Stimulated activated CD8-positive, alpha-beta memory T cell treated with anti-CD3 and anti-CD28 coated beads, Interleukin-12 subunit alpha, Interleukin-12 subunit beta, amount 100 ng/mL, for 4 hours (primary cell): ENCODE measurements at regions not wholly inside any gene's neighbourhood (a gene's known extent, or its start where the extent isn't known, plus 50 kb on each side); places are given as distances from the start of the nearest gene placed in this dataset.
A peak's percentile ranks its signal among the peaks of the same experiment; 100 is the strongest.
"Not testable (repeated sequence)": the region's sequence is repeated elsewhere in the genome, so short reads cannot be mapped to it uniquely, and the experiment has no call there.

Experiments
- DNase-seq: peaks from one replicate; pipeline ENCODE4 v3.0.0-alpha.2; 2020; ENCODE audit warnings: low read depth

DNA sequence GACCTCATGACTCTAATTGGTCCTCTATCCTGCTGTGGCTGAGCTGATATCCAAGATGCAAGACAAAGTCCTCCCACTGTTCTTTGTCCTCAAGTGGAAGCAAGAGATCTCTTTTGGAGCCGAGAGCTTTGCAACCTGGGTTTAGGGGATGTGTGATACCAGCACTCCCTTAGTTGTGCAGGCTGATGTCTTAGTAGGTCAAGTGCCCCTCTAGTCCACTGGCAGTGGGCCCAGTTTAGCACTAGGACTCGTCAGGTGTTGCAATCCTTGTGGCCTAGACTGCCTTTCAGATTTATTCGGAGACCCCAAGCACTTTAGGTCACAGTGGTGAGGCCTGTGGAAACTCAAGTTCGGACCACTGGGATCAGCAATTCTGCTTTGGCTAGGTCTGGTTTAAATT, 64.0 kb downstream of the GPRASP3 start:
- no peak for DNase-seq

DNA sequence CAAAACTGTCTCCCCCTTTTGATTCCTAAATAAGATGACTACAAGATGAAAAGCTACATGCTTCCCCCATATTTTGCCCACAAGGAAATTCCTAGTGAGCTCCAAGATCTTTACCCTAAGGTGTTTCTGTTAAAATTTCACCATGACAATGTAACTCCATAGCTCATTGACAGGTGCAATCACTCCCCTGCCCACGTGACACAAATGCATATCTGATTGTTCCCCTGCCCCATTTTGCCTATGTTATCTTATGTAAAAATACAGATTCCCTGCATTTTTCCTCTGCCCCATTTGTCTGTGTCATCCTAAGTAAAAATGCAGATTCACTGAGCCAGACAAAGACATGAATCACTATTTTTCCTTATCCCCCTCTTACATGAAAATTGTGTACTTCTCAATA, 66.7 kb downstream of the GPRASP3 start:
- no peak for DNase-seq

DNA sequence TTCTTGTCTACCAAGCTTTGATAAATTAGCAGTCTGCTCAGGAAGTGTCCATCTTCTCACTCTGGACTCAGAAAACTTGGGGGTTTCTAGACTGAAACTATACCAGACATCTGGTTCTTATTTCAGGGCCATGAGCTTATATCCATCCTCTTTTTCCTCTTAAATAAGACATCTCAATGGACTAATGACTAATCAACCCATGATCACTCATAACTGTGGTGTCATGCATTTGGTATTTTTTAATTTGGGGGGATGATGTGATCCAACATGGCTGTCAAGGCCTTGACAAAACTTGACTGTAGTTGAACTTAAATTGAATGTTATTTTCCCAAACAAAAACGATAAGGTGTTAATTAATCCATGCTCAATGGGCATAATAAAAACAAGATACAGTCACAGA, 87.8 kb downstream of the GPRASP3 start:
- DNase-seq, result no peak

DNA sequence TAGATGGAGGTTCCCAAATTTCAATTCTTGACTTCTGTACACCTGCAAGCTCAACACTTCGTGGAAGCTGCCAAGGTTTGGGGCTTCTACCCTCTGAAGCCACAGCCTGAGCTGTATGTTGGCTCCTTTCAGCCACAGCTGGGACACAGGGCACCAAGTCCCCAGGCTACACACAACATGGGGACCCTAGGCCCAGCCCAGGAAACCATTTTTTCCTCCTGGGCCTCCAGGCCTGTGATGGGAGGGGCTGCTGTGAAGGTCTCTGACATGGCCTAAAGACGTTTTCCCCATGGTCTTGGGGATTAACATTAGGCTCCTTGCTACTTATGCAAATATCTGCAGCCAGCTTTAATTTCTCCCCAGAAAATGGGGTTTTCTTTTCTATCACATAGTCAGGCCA, 97.7 kb downstream of the GPRASP3 start:
- not testable (repeated sequence) for DNase-seq

DNA sequence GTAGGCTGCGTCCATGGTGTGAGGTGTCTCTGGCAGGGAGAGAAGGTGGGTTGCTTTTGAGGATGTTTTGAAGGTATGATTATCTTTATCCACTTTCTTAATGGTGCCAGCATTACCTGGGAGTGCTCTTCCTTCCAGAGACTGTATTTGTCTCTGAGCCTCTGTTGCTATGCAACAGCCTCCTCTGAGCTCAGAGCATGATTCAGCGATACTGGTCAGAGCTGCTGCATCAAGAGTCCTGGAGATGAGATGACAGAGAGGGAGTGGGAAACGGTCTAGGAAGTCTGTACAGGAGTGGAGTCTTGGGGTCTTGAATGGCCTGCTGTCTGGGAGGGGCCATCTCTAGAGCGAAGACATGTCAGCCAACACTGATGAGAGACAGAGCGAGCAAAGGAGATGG, 104.4 kb upstream of the RAB40AL start:
- DNase-seq, result no peak

DNA sequence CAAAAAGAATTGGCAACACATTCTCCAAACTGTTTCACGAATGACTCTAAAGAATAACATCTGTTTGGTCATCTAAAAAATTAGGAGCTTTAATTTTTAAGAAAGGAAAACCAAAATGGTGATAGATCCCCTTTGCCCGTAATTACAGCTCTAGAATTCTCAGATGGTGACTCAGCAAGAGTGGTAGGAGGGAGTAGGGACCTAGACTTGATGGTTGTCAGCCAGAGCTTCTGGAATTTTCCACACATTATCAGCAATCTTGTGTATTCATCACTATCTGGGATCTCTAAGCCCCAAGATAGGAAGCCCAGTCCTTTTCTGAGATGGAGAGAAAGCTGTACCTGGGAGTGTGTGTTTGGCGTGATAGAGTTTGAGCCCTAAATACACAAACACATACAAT, 103.9 kb upstream of the RAB40AL start:
- no peak for DNase-seq

DNA sequence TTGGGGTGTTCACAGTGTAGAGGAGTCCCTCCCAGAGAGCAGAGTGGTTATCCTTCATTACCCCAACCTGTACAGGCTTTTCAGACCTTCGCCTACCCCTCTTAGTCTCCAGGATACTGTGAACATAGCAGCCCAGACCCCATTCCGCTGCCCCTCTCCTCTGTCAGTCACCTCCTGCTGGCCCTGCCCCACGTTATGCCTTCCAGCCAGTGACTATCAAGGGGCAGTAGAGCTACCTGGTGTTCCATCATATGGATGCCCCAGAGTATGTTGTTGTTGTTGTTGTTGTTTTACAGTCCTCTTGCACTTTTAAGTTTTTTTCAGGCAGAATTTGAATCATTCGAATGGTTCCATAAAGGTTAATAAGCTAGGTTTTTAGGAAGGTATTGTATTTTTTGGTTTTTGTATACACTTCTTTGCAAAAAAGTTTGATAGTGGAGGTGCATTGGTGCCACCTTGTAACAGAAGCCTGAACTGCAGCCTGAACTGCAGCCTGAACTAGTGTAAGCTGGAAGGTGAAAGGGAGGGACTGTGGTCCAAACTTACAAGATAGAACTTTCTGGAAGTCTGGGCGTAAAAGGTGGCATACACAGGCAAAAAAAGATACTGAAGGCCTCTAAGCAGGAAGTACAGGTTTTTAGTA, 101.4 kb upstream of the RAB40AL start:
- DNase-seq, result no peak

DNA sequence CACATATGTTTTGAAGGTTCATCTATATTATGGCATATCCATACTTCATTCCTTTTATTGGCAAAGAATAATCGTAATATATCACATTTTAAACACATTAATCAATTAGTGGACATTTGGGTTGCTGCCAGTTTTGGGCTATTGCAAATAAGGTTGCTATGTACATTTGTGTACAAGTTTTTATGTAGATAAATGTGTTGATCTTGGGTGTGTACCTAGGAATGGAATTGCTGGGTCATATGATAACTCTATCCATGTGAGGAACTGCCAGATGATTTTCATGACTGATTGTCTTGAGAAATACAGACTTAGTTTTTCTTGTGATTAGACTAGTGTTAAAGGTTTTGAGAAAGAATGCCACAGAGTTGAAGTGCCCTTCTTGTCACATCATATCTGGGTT, 99.2 kb upstream of the RAB40AL start:
- DNase-seq, result no peak

DNA sequence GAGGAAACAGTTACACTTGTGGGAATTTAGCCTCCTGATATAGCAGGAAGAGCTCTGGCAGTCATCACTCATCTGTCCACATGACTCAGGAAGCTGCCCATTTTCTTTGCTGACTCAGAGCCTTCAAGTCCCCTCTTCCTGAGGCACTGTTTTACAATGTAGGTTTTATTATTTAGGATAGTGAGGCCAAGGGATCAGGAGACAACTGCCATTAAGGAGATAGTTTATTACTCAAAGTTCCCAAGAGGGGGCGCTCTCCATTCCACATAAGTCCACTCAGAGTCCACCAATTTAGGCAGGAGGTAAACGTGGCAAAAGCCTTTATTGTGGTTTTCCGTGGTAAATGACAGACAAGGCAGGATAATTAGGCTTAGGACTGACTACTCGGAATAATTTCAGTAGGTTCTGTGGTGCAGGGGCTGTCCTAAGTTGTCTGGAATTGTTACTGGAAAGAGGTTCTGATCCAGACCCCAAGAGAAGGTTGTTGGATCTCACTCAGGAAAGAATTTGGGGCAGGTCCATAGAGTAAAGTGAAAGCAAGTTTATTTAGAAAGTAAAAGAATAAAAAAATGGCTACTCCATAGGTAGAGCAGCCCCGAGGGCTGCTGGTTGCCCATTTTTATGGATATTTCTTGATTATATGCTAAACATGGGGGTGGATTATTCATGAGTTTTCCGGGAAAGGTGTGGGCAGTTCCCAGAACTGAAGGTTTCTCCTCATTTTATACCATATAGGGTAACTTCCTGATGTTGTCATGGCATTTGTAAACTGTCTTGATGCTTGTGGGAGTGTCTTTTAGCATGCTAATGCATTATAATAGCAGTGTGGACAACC, 96.0 kb upstream of the RAB40AL start:
- DNase-seq, result no peak

DNA sequence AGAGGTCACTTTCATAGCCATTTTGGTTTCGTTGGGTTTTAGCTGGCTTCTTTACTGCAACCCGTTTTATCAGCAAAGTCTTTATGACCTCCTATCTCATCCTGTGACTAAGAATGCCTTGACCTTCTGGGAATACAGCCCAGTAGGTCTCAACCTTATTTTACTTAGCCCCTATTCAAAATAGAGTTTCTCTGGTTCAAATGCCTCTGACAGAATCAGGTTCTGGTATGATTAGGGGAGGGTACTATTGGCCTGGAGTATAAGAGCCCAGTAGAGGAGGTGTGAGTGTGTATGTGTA, 95.4 kb upstream of the RAB40AL start:
- DNase-seq, result no peak

DNA sequence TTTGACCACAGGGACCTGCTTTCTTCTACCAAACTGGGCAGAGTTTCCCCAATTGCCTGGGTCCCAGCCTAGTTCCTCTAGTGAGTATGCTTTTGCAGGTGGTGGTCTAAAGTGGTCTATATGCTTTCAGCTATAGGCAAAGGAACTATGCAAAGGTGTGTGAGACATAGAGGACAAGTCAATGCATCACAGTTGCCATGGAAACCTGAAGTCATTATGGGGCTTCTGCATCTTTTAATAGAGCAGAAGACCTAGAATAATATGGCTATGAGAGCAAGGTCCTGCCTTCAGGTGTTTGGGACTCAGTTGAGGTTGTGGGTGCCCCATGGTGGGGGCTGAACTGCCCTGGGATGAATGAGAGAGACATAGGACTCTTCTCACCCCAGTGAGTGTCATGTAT, 92.1 kb upstream of the RAB40AL start:
- no peak for DNase-seq

DNA sequence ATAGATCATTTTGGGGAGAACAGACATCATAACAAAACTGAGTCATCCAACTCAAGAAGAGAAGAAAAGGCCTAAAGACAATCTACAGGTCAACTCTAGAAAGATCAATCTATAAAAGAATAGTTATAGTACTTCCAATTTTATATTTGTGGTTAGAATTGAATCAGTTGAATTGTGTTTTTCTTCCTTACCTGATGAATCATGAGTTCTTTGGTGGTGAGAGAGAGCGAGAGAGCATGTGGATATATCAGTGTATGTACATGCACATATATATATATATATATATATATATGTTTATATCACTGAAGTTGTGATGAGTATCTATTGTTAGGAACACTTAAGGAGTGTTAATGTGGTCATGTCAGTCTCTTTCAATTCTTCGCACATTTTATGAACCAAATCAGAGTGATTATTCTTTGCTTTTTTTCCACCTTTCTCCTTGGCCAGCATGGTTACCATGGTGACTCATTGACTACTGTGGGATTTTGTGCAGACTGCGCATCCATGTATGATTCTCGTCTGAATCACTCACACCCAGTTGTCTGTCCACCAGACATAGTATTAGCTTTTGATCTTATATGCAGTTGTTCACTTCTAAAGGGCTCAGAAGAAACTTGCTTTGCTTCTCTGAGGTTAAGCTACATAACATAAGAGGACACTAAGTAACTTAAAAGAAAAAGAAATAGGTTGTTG, 90.4 kb upstream of the RAB40AL start:
- DNase-seq, result no peak

DNA sequence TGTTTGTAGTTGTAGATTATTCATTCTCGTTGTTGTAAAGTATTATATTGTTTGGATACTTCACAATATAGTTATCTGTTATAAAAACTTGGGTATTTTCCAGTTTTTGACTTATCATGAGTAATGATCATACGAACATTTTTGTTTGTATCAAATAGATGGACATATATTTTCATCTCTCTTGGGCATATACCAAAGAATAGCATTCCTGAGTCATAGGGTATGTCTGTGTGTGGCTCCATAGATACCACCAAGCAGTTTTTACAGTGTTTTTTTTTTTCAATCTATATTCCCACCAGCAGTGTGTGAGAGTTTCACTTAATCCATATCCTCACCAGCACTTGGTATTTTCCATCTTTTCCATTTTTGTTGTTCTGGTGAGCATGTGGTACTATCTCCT, 89.7 kb upstream of the RAB40AL start:
- DNase-seq, result no peak

DNA sequence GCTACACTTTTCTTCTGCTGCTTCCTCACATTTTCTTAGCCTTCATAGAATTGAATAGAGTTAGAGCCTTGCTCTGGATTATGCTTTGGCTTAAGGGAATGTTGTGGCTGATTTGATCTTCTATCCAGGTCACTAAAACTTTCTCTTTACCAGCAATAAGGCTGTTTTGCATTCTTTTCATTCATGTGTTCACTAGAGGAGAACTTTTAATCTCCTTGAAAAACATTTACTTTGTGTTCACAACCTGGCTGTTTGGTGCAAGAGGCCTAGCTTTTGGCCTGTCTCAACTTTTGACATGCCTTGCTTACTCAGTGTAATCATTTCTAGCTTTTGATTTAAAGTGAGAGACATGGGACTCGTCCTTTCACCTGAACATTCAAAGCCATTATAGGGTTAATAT, 87.7 kb upstream of the RAB40AL start:
- no peak for DNase-seq

DNA sequence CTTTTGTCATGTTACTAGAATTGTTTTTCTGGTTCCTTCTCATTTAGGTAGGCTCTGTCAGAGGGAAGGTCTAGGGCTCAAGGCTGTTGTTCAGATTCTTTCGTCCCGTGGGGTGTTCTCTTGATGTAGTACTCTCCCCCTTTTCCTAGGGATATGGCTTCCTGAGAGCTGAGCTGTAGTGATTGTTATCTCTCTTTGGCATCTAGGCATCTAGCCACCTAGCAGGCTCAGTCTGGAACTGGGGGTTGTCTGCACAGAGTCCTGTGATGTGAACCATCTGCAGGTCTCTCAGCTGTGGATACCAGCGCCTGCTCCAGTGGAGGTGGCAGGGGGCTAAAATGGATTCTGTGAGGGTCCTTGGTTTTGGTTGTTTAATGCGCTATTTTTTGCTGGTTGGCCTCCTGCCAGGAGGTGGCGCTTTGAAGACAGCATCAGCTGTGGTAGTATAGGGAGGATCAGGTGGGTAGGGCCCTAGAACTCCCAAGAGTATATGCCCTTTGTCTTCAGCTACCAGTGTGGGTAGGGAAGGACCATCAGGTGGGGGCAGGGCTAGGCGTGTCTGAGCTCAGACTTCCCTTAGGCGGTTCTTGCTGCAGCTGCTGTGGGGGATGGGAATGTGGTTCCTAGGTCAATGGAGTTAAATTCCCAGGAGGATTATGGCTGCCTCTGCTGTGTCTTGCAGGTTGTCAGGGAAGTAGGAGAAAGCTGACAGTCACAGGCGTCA, 78.1 kb upstream of the RAB40AL start:
- not testable (repeated sequence) for DNase-seq

DNA sequence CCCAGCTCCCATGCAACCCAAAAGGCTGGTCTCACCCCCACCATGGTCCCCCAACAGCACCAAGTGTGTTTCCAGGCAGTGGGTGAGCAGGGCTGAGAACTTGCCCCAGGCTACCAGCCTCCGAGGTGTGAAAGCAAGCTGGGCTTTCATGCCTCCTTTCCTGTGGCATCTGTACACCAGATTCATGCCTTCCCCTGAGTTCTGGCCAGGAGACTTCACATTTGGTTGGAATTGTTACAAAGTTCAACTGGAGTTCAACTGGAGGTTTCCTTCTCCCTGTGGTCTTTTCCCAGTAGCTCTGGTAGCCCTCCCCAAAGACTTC, 77.6 kb upstream of the RAB40AL start:
- DNase-seq, result no peak

DNA sequence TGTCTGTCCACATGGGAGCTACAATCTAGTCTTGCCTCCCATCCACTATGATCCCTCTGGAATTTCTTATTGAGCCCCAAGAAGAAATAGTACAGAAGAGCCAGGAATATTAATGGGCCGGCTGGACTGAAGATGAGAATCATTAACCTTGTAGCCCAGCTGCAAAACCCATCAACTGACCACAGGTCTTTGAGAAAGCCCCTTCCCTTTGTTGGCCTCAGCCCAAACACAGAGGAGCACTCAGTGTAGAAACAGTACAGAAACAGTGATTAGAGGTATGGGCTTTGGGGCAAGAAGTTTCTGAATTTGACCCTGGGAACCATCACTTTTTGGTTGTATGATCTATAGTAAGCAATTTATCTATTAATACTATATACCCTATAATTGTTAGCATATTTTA, 76.8 kb upstream of the RAB40AL start:
- no peak for DNase-seq

DNA sequence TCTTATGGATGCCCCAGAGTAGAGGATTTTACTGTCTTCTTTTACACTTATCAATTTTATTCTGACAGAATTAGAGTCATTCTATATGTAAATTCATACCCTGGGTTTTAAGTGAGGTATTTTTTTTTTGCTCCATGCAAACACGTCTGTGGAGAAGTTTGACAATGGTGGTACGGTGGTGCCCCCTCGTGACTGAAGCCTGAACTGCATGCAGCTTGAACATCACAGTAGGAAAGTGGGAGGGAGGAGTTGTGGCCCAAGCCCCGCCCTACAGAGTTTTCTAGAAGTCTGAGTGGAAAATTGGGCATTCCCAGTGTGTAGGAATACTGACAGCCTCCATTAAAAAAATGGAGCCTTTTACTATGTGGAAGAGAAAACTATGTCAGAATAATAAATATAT, 73.3 kb upstream of the RAB40AL start:
- DNase-seq, result peak; percentile 35

DNA sequence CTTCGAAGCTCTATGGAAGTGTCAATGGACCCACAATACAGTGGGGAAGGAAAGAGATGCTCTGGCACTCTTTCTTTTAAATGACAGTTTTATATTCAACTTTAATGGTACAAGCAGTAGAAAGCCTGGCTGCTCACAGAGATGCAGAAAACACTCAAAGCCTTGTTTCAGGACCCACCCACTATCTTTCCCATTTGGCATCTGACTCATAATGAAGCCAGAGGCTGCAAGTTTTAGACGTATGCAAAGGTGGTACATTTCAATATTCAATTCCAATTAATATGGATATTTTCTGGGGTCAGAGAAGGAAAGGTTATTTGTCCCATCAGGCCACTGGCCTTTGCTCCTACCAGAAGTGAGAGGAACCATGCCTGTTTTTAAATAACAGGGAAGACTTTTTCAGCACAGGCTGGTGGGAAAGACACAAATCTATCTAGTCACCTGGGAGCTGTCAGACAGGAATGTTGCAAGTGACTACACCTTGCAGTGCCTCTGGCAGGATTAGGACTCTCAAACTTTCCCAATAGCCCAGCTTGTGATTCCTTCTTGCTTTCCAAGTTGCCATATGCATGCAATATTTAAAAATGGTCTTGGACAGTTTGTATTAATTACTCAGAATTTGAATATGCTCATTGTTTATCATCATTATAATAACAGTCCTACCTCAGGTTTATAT, 70.0 kb upstream of the RAB40AL start:
- no peak for DNase-seq

DNA sequence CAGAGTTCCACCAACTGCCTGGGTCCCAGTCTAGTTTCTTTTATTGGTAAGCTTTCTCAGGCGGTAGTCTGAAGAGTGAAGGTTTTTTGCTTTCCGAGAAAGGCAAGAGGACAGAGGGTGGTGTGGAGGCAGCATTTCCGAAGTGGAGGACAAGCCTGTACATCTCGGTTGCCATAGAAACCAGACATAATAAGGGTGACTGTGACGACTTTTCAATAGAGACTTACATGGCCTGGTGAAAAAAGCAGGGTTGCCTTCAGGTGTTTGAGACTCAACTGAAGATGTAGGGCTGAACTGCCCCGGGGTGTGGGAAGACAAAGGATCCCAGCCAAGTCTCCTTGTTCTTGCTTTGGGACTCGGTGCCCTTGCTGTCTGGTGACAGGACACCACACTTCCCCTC, 53.6 kb upstream of the RAB40AL start:
- DNase-seq, result no peak
